HG02623 (cell line): ENCODE measurements at regions not wholly inside any gene's neighbourhood (a gene's known extent, or its start where the extent isn't known, plus 50 kb on each side); places are given as distances from the start of the nearest gene placed in this dataset.

Experiments
- ATAC-seq: cut with Tn5 transposase; IDR thresholded peaks from one replicate; pipeline ENCODE4 v1.9.1; 2021; ENCODE audit warnings: moderate library complexity; ENCODE audit not compliant: unreplicated experiment

DNA sequence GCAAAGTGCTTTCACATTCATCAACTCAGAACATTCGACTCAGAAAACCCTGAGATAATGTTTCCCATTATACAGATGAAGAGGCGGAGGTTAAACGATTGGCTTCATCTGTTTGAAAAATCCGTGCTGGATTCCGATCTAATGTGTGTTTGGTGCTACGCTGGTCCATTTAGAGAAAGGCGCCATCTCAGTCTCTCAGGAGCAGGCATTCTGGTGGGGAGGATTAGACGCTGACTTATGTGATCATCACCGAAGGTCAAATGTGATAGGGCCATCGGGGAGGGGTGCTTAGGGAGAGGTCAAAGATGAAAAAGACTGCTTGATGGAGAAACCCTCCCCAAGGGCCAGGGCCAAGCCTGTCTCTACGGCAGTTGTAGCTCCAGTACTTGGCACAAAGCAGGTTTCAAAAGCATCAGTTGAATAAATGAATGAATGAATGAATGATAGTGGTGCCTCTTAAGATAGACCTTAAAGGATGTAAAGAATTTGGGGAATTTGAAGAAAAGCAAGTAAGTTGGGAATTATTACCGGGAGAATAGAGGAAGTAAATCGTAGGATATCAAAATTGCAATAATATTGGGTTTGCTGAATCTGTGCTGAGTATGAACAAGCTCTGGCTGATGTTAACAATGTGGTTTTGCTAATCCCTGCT is 160.6 kb upstream of the SHB start:
- ATAC-seq = no peak

DNA sequence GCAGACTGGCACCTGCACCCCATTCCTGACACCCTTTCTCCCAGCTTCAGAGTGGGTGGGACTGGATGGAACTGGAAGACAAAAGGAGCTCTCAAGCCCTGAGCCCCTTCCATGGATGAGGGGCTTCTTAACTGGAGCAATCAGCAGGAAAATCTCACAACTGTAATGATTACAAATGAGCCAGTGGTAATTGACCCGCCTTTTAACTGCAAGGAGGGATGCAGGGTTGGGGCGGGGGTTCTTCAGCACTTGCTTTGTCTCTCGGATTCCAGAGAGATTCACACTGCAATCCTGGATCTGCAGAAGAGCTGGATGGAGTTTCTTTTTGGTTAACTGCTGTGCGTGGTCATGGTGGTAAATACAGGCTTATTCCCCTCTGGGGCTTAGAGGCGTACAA is 160.1 kb upstream of the SHB start:
- no peak for ATAC-seq

DNA sequence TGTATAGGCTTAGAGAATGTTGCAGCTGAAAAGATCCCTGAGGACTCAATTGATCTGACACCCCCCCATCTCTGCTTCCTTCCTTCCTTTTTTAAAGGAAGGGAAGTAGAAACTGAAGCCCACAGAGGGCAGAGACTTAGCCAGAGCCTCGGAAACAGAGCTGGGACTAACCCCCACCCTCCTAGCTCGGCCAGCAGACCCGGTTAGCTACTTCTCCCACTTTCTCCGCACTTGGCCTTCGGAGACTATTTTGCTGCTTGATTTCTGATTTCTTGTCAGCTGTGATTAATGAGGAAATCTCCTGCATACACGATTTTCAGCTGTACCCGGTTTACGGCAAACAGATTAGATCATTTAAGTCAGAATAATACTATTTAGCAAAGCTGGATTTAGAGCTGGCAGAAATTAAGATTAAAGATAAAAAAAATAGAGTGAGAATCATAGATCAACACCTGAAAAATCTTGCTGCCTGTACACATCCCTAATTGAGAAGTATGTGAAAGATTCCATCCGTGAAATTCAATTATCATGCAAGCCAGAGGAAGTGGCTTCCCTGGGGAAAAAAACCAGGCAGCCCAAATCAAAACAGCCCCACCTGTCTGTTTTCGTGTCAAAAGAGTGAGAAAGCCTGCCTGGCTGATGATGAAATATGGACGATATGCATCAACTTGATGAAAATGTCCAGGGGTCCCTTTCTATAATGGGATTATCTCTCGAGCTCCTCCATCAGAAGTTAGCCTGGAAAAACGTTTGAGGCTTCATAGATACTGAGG is 159.5 kb upstream of the SHB start:
- ATAC-seq = no peak

DNA sequence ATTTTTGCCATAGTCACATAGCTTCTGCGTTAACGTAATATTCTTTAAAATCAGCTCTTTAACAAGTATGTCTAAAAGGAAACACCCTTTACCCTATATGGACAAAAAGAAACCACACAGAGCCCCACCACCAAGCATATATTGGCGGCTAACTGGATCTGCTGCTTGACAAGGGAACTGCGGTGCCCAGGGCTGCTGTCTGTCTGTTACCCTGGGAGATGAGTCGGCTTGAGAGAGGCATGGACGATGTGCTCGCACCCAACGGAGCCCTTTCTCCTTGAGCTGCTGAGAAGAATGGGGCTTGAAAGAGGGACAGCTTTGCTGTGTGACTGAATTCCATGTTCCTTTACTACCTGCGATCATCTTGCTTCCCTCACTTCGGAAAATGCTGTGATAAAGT is 158.6 kb upstream of the SHB start:
- no peak for ATAC-seq

DNA sequence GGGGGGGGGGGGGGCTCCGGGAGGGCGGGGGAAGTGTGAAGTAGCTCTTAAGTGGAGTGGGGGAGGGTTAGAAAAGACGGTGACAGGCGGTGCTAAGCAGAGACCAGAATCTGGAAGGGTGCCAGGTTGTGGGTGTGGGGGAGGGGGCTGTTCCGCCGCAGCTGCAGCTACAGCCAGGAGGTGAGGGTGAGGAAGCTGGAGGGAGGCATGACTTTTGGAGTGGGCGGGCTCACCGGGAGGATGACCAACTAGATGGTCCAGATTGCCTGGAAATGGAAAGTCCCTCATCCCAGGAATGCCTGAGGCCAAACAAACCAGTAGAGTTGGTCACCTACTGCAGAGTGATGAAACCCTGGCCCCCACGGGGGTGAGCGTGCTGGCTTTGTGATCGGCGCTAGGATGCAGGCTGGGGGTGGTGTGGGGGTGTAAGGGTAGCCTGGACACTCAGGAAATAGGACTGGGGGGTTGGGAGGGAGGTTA is 158.1 kb upstream of the SHB start:
- no peak for ATAC-seq

DNA sequence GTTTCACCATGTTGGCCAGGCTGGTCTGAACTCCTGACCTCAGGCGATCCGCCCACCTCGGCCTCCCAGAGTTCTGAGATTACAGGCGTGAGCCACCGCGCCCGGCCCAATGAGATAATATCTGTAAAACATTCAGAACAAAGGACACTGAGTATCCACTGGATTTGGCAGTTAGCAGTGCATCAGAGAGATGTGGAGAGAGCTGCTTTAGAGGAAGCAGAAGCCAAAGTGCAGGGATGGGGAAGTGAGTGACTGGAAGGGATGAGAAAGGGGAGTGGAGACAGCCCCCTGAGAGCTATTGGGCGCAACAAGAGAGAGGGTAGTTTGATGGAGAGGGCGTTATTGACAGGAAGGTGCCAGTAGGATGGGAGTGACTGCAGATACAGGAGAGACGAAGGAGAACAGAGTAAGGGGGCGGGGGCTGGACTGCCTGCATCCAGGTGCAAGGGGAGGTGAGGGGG is 157.5 kb upstream of the SHB start:
- no peak for ATAC-seq

- no peak for ATAC-seq
Measured at GRCh38 chr9:38224941-38225340, 155.9 kb upstream of the SHB start.

GRCh38 chr9:38216572-38216971 is 147.5 kb upstream of the SHB start:
- no peak for ATAC-seq

GRCh38 chr9:38215465-38215864 is 146.4 kb upstream of the SHB start:
- ATAC-seq = no peak

GRCh38 chr9:38214432-38214831 is 145.4 kb upstream of the SHB start:
- ATAC-seq = no peak

DNA sequence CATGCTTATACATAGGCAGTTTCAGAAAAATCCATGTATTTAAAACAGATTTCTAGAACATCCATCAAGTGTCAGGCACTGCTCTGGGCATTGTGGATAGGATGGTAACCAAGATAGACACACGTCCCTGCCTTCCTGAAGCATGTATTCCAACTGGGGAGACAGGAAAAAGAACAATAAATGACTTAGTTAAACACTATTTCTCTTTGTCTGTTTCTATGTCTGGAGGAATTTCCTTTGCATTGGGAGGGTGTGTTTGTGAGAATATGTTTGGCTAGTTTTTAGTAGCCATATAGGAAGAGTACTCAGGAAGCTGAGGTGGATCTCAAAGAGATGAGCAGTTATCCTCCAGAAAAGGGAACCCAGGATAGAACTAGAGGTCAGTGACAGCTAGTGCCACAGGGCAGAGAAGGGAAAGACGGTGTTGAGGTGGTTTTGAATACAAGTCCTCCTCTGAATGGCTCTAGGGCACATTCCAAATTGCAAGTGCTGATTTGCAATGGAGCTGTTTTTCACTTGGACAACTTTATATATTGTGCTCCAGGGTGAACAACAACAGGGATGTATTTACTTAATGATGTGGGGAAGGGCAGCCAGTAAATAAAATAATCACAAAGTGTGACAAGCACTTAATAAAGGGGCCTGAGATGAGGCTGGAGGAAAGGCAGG is 144.7 kb upstream of the SHB start:
- no peak for ATAC-seq

DNA sequence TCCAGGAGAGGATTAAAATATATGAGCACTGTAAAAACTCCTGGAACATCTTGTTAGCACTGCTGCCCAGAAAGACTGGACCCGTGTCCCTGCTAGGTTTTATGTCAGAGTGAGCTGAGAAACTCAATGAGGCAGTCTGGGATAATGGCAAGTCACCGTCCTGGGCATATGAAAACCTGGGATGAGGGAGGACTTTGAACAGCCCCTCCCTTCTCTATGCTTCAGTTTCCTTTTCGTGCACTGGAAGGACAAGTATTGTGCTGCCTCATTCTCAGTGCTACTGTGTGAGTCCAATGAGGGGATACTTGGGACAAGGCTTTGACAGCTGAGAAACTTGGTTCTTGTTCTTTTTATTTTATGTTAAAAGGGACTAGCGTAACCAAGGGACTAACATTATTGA is 143.0 kb upstream of the SHB start:
- ATAC-seq = no peak

- ATAC-seq = no peak
Measured at GRCh38 chr9:38211002-38211401, 142.0 kb upstream of the SHB start.

- no peak for ATAC-seq
Measured at GRCh38 chr9:38208206-38208901, 139.3 kb upstream of the SHB start.

- no peak for ATAC-seq
Measured at GRCh38 chr9:38207247-38207778, 138.3 kb upstream of the SHB start.

- ATAC-seq = no peak
Measured at GRCh38 chr9:38205279-38205678, 136.3 kb upstream of the SHB start.

DNA sequence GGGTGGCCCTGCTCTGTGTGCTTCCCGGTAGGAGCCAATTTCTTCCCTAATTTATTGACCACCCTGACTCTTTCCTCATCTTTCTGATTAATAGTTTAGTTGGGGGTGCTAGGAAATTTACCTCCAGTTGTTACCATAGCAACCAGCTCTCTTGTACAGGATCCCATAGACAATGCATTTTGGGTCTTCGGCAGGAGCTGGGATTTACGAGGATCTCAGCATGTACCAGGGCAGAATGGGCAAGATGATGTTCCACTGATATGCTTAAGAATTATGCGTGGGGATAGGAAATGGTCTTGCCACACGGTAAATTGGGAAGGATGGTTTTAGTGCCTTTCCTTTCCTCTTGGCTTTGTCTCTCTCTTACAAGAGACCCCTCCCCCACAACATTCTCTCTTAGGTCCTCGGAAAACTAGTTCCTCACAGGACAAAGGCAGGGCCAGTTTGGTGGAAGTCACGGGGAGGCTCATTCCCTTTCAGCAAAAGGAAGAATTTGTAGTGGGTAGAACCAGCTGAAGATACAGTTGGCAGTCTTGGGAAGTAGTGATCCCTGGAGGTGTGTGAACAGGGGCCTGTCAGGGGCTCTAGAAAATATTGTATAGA is 133.4 kb upstream of the SHB start:
- ATAC-seq = no peak

DNA sequence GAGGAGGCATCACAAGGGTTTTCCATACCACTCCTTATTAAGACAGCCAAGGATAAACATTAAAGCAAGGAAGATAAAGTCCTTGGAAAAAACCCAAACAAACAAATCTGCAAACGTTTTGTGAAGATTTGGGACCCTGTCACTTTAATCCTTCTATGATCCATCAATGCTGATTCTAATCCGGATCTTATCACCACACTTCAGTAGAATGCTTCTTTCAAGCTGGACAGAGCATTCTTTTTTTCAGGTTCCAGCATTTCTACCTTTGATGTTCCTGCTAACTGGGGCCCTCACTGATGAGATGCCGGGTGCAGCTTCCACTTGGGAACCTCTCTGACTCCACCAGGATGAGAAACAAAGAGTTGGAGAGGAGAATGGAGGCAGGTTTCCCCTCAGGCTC is 132.8 kb upstream of the SHB start:
- no peak for ATAC-seq

GRCh38 chr9:38200431-38200830 is 131.4 kb upstream of the SHB start:
- no peak for ATAC-seq

DNA sequence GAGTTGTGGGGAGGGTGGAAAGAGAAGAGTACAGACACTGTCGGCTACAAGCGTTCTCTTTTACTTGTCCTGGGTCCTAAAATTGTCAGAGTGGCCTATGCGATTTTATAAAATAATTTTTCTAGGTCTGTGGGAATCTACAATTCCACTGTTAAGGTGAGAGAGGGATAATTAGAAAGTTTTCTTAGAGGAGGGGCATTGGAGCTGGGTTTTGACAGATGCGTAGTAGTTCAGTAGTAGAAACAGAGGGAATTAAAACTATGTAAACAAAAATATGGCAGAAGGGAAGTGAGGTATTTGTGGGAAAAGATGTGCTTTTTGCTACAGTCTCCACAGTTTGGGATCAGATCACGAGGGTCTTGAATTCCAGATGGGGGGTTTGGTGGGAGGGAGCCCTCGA is 129.1 kb upstream of the SHB start:
- no peak for ATAC-seq

DNA sequence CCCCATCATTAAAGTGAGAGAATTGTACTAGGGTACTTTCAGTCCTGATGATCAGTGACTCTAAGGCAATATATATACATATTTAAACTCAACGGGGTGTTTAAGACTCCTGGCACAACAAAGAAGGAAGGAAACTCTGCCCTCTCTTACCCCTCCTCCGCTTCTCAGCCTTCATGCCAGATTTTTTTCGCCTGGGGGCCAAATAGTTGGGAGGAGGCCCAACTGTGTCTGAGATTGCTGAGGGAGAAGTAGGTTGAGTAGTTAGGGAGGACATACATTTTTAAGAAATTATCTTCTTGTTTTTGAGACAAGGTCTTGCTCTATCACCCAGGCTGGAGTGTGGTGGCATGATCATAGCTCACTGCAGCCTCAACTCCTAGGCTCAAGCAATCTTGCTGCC is 127.7 kb upstream of the SHB start:
- no peak for ATAC-seq
